Activated effector memory CD4-positive, alpha-beta T cell treated with anti-CD3 and anti-CD28 coated beads, Interleukin-2, amount 50 U/mL, for 16 hours (primary cell): ENCODE measurements at regions not wholly inside any gene's neighbourhood (a gene's known extent, or its start where the extent isn't known, plus 50 kb on each side); places are given as distances from the start of the nearest gene placed in this dataset.
"Not testable (repeated sequence)": the region's sequence is repeated elsewhere in the genome, so short reads cannot be mapped to it uniquely, and the experiment has no call there.

Experiments
- DNase-seq: peaks from one replicate; pipeline ENCODE4 v3.0.0-alpha.2; 2020

GRCh38 chr12:131251336-131252101 is 297.8 kb downstream of the ADGRD1 start:
- no peak for DNase-seq

GRCh38 chr12:131253376-131254026 is 299.8 kb downstream of the ADGRD1 start:
- no peak for DNase-seq

- no peak for DNase-seq
These were observed 300.7 kb downstream of the ADGRD1 start for GRCh38 chr12:131254374-131254773.

GRCh38 chr12:131258398-131258797 is 304.7 kb downstream of the ADGRD1 start:
- no peak for DNase-seq

- DNase-seq = no peak
These were observed 306.7 kb downstream of the ADGRD1 start for GRCh38 chr12:131260251-131260905.

- no peak for DNase-seq
These were observed 307.2 kb downstream of the ADGRD1 start for GRCh38 chr12:131260954-131261353.

- DNase-seq = no peak
These were observed 308.2 kb downstream of the ADGRD1 start for GRCh38 chr12:131261906-131262305.

- DNase-seq = no peak
These were observed 309.9 kb downstream of the ADGRD1 start for GRCh38 chr12:131263626-131264025.

- no peak for DNase-seq
These were observed 310.9 kb downstream of the ADGRD1 start for GRCh38 chr12:131264635-131265034.

GRCh38 chr12:131266591-131267467 is 313.1 kb downstream of the ADGRD1 start:
- DNase-seq = no peak

GRCh38 chr12:131267576-131267975 is 313.9 kb downstream of the ADGRD1 start:
- DNase-seq = no peak

GRCh38 chr12:131268123-131268522 is 314.4 kb downstream of the ADGRD1 start:
- not testable (repeated sequence) for DNase-seq

- DNase-seq = not testable (repeated sequence)
These were observed 314.9 kb downstream of the ADGRD1 start for GRCh38 chr12:131268571-131268970.

- DNase-seq = no peak
These were observed 315.8 kb downstream of the ADGRD1 start for GRCh38 chr12:131269551-131269950.

- not testable (repeated sequence) for DNase-seq
These were observed 316.3 kb downstream of the ADGRD1 start for GRCh38 chr12:131269977-131270376.

- DNase-seq = no peak
These were observed 318.0 kb downstream of the ADGRD1 start for GRCh38 chr12:131271724-131272123.

- DNase-seq = not testable (repeated sequence)
These were observed 318.6 kb downstream of the ADGRD1 start for GRCh38 chr12:131272283-131272814.

GRCh38 chr12:131273291-131273845 is 319.7 kb downstream of the ADGRD1 start:
- DNase-seq = no peak

GRCh38 chr12:131274061-131274460 is 320.4 kb downstream of the ADGRD1 start:
- no peak for DNase-seq

- no peak for DNase-seq
These were observed 321.2 kb downstream of the ADGRD1 start for GRCh38 chr12:131274906-131275305.

GRCh38 chr12:131275824-131276223 is 322.1 kb downstream of the ADGRD1 start:
- no peak for DNase-seq

GRCh38 chr12:131276501-131277185 is 322.9 kb downstream of the ADGRD1 start:
- no peak for DNase-seq
